Lower lobe of right lung (tissue), 2 donors: ENCODE measurements at regions not wholly inside any gene's neighbourhood (a gene's known extent, or its start where the extent isn't known, plus 50 kb on each side); places are given as distances from the start of the nearest gene placed in this dataset.

Source experiments
- ATAC-seq, 2 donors: fragments of 200-7000 bp; cut with Tn5 transposase; one replicate each; pipeline ENCODE4 v1.9.1; 2020 to 2022; ENCODE audit warnings: mild to moderate bottlenecking in 2 of 2, moderate library complexity in 2 of 2
- DNase-seq: peaks from one replicate; pipeline ENCODE4 v3.0.0-alpha.2; 2020
- H3K27ac ChIP-seq: fragments of 200-600 bp; one replicate; pipeline ENCODE4 v1.8.0; 2022
- H3K27me3 ChIP-seq: fragments of 200-600 bp; one replicate; pipeline ENCODE4 v1.8.0; 2022; ENCODE audit warnings: low read depth
- H3K36me3 ChIP-seq: fragments of 200-600 bp; one replicate; pipeline ENCODE4 v1.8.0; 2022; ENCODE audit warnings: mild to moderate bottlenecking
- H3K4me1 ChIP-seq: fragments of 200-600 bp; one replicate; pipeline ENCODE4 v1.8.0; 2022
- H3K4me3 ChIP-seq: fragments of 200-600 bp; one replicate; pipeline ENCODE4 v1.8.0; 2022; ENCODE audit warnings: mild to moderate bottlenecking
- H3K9me3 ChIP-seq: fragments of 200-600 bp; one replicate; pipeline ENCODE4 v1.8.0; 2022
- CTCF ChIP-seq: fragments of 200-600 bp; IDR thresholded peaks from one replicate; pipeline ENCODE4 v1.8.0; 2022; ENCODE audit warnings: antibody characterized with exemption, mild to moderate bottlenecking
- intact Hi-C: fragments of 100-400 bp; cut with DNase I; formaldehyde crosslinking; loops from one replicate; pipeline ENCODE4 v1.11.0; 2022
- donor health status: DM: no; HTN: yes; CAD: no; lungs with severe emphysema.

- H3K4me3 ChIP-seq, result no peak overlapping the region
- no peaks in the 10 kb centered on the region for H3K9me3 ChIP-seq
- no peaks in the 10 kb centered on the region for H3K36me3 ChIP-seq
- H3K27ac ChIP-seq, result no peak overlapping the region
- intact Hi-C loops, result loop anchor here (10.0 kb wide), 1 partner anchor 353 kb away; no protein-coding TSS in a partner anchor
- peaks cover 16% of the 10 kb centered on the region for H3K4me1 ChIP-seq
- no peak for TF ChIP-seq CTCF
- DNase-seq (no peak), ATAC-seq (no peak)
- H3K27me3 ChIP-seq, result peaks cover 35% of the 10 kb centered on the region
Observed at GRCh38 chr1:10867914-10868598, 71.6 kb upstream of the CASZ1 start.

GRCh38 chr1:10868599-10868965 is 72.1 kb upstream of the CASZ1 start:
- ATAC-seq (no peak), DNase-seq (no peak)
- Histone ChIP-seq H3K9me3 (no peaks in the 10 kb centered on the region), H3K27me3 (peaks cover 35% of the 10 kb centered on the region), H3K27ac (no peak overlapping the region), H3K36me3 (no peaks in the 10 kb centered on the region), H3K4me3 (no peak overlapping the region), H3K4me1 (peaks cover 16% of the 10 kb centered on the region)
- intact Hi-C loops, result loop anchor here (10.0 kb wide), 1 partner anchor 354 kb away; no protein-coding TSS in a partner anchor
- TF ChIP-seq CTCF, result no peak

GRCh38 chr1:10869933-10870332 is 73.5 kb upstream of the CASZ1 start:
- no peaks in the 10 kb centered on the region for H3K9me3 ChIP-seq
- no peaks in the 10 kb centered on the region for H3K36me3 ChIP-seq
- intact Hi-C loops, result loop anchor here (10.0 kb wide), 1 partner anchor 355 kb away; no protein-coding TSS in a partner anchor
- no peak overlapping the region for H3K27ac ChIP-seq
- H3K27me3 ChIP-seq, result peaks cover 28% of the 10 kb centered on the region
- H3K4me3 ChIP-seq, result no peak overlapping the region
- no peak for TF ChIP-seq CTCF
- peaks cover 16% of the 10 kb centered on the region for H3K4me1 ChIP-seq
- ATAC-seq (no peak), DNase-seq (no peak)

- DNase-seq (no peak), ATAC-seq (no peak)
- Histone ChIP-seq H3K4me3 (no peak overlapping the region), H3K27me3 (peaks cover 26% of the 10 kb centered on the region), H3K27ac (no peak overlapping the region), H3K4me1 (peaks cover 16% of the 10 kb centered on the region), H3K9me3 (no peaks in the 10 kb centered on the region), H3K36me3 (no peaks in the 10 kb centered on the region)
- no peak for TF ChIP-seq CTCF
- intact Hi-C loops, result no loop called here
Observed at GRCh38 chr1:10870493-10871096, 74.1 kb upstream of the CASZ1 start.

- Histone ChIP-seq H3K4me3 (no peak overlapping the region), H3K27me3 (peaks cover 13% of the 10 kb centered on the region), H3K27ac (no peak overlapping the region), H3K36me3 (no peaks in the 10 kb centered on the region), H3K9me3 (no peaks in the 10 kb centered on the region), H3K4me1 (no peaks in the 10 kb centered on the region)
- TF ChIP-seq CTCF, result no peak
- ATAC-seq (no peak), DNase-seq (no peak)
- intact Hi-C loops, result no loop called here
Observed at GRCh38 chr1:10873189-10873588, 76.7 kb upstream of the CASZ1 start.
